Left lung (tissue), 4 donors: ENCODE measurements at regions not wholly inside any gene's neighbourhood (a gene's known extent, or its start where the extent isn't known, plus 50 kb on each side); places are given as distances from the start of the nearest gene placed in this dataset.

ENCODE experiments used
- ATAC-seq: fragments of 200-7000 bp; cut with Tn5 transposase; one replicate; pipeline ENCODE4 v1.9.1; 2020; ENCODE audit warnings: moderate library complexity
- DNase-seq, 4 donors: peaks; one replicate each; pipeline ENCODE4 v3.0.0-alpha.2; 2013 to 2020
- H3K27ac ChIP-seq, 2 donors: fragments of 200-600 bp; sonication (generic) in 1 of 2; one replicate each; pipeline versions ENCODE4 v1.5.0 to v1.8.0; 2020 to 2021
- H3K27me3 ChIP-seq, 2 donors: fragments of 200-600 bp; sonication (generic) in 1 of 2; one replicate each; pipeline versions ENCODE4 v1.5.0 to v1.8.0; 2020 to 2021
- H3K36me3 ChIP-seq, 2 donors: fragments of 200-600 bp; sonication (generic) in 1 of 2; one replicate each; pipeline versions ENCODE4 v1.5.0 to v1.8.0; 2020 to 2021
- H3K4me1 ChIP-seq, 2 donors: fragments of 200-600 bp; one replicate each; pipeline ENCODE4 v1.8.0; 2021
- H3K4me3 ChIP-seq, 2 donors: fragments of 200-600 bp; sonication (generic) in 1 of 2; one replicate each; pipeline versions ENCODE4 v1.5.0 to v1.8.0; 2020 to 2021; ENCODE audit warnings: mild to moderate bottlenecking in 1 of 2
- H3K9me3 ChIP-seq, 2 donors: fragments of 200-600 bp; sonication (generic) in 1 of 2; one replicate each; pipeline versions ENCODE4 v1.5.0 to v1.8.0; 2020 to 2021
- intact Hi-C, 2 donors: fragments of 100-400 bp; cut with DNase I; formaldehyde crosslinking; loops; one replicate each; pipeline versions ENCODE4 v1.11.2 to v1.14.2; 2022
- TF ChIP-seq, protein P1 (sequence below), 2 donors: fragments of 200-600 bp; sonication (generic) in 1 of 2; IDR thresholded peaks; one replicate each; pipeline versions ENCODE4 v1.5.0 to v1.8.0; 2021; ENCODE audit warnings: antibody characterized with exemption in 2 of 2
- donor health status: DM: no; HTN: yes; CAD: no.
- donor health status: DM: no; HTN: no; CAD: no.

DNA sequence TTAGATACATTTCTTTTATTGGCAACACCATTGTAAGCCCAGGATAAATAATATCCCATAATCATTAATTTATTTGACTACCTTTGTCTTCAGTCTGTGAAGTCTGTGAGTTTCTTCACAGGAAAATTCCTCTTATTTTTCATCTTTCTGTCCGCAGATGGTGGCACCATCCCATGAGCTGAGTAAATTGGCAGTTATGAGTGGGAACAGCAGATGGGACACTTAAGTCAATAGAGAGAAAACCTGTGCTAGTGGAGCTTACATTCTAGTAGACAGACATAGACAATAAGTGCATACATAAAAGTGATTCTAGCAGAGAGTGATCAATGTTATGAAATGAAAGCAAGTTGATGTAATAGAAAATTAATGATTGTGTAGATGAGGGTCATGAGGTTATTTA lies 638.2 kb upstream of the MIR17HG start:
- Histone ChIP-seq H3K36me3 (no peaks in the 10 kb centered on the region), H3K27ac (no peak overlapping the region), H3K4me3 (no peak overlapping the region), H3K27me3 (no peaks in the 10 kb centered on the region), H3K4me1 (no peaks in the 10 kb centered on the region), H3K9me3 (no peaks in the 10 kb centered on the region)
- ATAC-seq = no peak
- TF ChIP-seq, protein P1, sequence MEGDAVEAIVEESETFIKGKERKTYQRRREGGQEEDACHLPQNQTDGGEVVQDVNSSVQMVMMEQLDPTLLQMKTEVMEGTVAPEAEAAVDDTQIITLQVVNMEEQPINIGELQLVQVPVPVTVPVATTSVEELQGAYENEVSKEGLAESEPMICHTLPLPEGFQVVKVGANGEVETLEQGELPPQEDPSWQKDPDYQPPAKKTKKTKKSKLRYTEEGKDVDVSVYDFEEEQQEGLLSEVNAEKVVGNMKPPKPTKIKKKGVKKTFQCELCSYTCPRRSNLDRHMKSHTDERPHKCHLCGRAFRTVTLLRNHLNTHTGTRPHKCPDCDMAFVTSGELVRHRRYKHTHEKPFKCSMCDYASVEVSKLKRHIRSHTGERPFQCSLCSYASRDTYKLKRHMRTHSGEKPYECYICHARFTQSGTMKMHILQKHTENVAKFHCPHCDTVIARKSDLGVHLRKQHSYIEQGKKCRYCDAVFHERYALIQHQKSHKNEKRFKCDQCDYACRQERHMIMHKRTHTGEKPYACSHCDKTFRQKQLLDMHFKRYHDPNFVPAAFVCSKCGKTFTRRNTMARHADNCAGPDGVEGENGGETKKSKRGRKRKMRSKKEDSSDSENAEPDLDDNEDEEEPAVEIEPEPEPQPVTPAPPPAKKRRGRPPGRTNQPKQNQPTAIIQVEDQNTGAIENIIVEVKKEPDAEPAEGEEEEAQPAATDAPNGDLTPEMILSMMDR (IDR thresholded peaks at IDR 0.05) = no peak
- DNase-seq = no peak
- intact Hi-C loops = no loop called here

DNA sequence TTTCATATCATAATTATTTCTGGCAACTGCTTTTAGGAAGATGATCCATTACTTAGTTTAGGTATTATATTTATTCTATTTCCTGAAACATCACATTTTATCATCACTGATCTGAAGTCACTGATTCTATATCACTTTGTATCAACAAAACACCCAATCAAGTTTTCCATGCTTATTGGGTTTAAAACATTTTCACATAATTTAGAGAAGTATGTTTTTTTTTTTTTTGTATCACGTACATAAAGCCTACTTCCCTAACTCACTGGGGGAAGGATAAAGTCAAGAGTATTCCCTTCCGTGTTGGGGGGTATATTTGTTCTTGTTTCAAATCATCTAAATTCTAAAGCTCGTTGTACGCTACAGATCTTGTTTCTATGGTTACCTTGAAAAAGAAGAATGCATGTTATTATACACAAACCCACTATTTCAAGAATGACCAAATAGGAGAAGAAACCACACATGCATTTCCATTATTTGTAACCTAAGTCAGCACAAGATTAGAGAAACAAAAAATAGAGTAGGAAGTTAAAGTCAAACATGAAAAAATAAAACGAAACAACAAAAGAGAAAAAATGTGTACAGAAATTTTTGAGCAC lies 637.2 kb upstream of the MIR17HG start:
- intact Hi-C loops = no loop called here
- TF ChIP-seq, protein P1 (IDR thresholded peaks at IDR 0.05) = no peak
- no peaks in the 10 kb centered on the region for H3K36me3 ChIP-seq
- DNase-seq = no peak
- no peaks in the 10 kb centered on the region for H3K9me3 ChIP-seq
- no peak overlapping the region for H3K27ac ChIP-seq
- no peak overlapping the region for H3K4me3 ChIP-seq
- ATAC-seq = no peak
- H3K27me3 ChIP-seq = no peaks in the 10 kb centered on the region
- H3K4me1 ChIP-seq = no peaks in the 10 kb centered on the region

DNA sequence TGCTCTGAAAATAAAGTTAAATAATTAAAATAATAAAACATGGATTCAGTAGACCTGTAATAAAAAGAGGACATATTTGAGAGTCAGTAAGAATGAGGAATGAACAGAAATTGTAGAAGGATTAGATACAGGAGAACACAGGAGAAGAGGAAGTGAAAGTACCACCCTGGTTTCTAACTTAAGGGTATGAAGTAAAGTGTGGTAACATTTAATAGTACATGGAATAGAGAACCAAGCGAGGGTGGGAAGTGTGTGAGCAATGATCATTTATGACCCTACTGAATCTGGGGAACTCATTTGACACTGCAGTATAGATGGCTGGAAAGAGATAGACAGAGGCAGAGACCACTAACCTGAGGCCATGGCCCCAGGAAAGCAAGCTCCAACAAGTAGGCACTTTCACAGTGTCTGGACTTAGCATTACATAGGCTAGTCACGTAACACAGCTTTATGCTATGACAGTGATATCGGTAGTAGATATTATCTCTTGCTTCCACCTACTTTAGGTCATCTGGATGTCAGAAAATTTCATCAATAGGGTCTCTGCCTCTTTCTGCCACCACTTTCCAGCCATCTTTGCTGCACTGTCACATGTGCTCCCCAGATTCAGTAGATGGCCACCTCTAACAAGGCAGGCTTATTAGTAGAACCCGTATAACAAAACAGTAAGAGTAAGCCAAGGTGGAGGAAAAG lies 633.9 kb upstream of the MIR17HG start:
- no peaks in the 10 kb centered on the region for H3K36me3 ChIP-seq
- ATAC-seq (no peak), DNase-seq (no peak)
- H3K4me3 ChIP-seq = no peak overlapping the region
- intact Hi-C loops = no loop called here
- TF ChIP-seq, protein P1 (IDR thresholded peaks at IDR 0.05) = no peak
- no peaks in the 10 kb centered on the region for H3K27me3 ChIP-seq
- no peak overlapping the region for H3K27ac ChIP-seq
- H3K4me1 ChIP-seq = no peaks in the 10 kb centered on the region
- H3K9me3 ChIP-seq = no peaks in the 10 kb centered on the region

DNA sequence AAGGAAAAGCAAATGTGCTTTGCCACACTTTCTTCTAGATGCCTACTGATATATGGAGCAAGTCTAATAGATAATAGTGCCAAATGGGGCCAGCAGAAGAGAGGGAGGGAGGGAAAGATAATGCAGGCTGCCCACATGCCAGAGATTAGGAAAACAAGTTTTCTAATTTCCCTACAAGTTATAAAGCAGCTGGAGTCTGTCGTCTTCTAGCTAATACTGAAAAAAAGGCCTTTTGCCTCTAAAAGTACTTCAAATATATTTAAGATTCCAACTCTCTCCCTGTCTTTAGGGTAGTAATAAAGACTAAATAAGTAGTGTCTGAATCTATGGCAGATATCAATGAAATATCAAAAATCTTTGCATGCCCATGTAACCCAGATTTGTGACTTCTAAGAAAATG lies 632.0 kb upstream of the MIR17HG start:
- H3K36me3 ChIP-seq = no peaks in the 10 kb centered on the region
- H3K4me1 ChIP-seq = no peaks in the 10 kb centered on the region
- no peak overlapping the region for H3K4me3 ChIP-seq
- TF ChIP-seq, protein P1 (IDR thresholded peaks at IDR 0.05) = no peak
- no peak overlapping the region for H3K27ac ChIP-seq
- no peaks in the 10 kb centered on the region for H3K27me3 ChIP-seq
- intact Hi-C loops = no loop called here
- no peaks in the 10 kb centered on the region for H3K9me3 ChIP-seq
- DNase-seq = peak in 2 of 4 donors; percentile 45 to 51
- ATAC-seq = no peak

DNA sequence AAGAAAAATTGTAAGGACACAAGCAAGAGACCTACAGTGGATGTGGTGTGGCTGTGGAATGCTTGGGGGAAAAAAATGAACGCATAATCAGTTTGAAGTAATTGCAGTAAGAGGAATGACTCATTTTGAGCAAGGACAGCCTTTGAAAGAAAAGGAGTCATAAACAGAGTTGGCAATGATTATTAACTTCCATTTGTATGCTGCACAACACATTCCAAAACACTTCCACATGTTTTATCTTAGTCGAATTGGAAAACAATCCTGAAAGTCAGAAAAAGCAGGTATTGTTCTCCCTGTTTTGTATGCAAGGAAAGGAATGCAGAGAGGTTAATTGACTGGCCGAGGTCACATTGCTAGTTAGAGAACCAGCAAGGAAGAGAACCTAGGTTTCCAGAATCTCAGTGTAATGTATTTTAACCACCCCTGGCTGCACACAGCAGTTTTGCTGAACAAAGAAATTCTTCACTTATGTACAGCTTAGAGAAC lies 630.0 kb upstream of the MIR17HG start:
- intact Hi-C loops = no loop called here
- H3K36me3 ChIP-seq = no peaks in the 10 kb centered on the region
- TF ChIP-seq, protein P1 (IDR thresholded peaks at IDR 0.05) = no peak
- no peaks in the 10 kb centered on the region for H3K4me1 ChIP-seq
- H3K4me3 ChIP-seq = no peak overlapping the region
- no peaks in the 10 kb centered on the region for H3K27me3 ChIP-seq
- H3K9me3 ChIP-seq = no peaks in the 10 kb centered on the region
- DNase-seq = no peak
- H3K27ac ChIP-seq = no peak overlapping the region
- peak; percentile 60 for ATAC-seq
